Cerebellar cortex (tissue), 1 donor: ENCODE measurements at regions not wholly inside any gene's neighbourhood (a gene's known extent, or its start where the extent isn't known, plus 50 kb on each side); places are given as distances from the start of the nearest gene placed in this dataset.

Experiments
- DNase-seq: peaks from one replicate; pipeline ENCODE4 v3.0.0-alpha.2; 2015; ENCODE audit warnings: low spot score

- DNase-seq: no peak
Observed at GRCh38 chr18:39802648-39803229, 2152.3 kb upstream of the PIK3C3 start.

- DNase-seq: no peak
Observed at GRCh38 chr18:39801848-39802247, 2153.2 kb upstream of the PIK3C3 start.

GRCh38 chr18:39801010-39801409, 2154.0 kb upstream of the PIK3C3 start:
- DNase-seq: no peak

- no peak for DNase-seq
Observed at GRCh38 chr18:39799006-39799405, 2156.0 kb upstream of the PIK3C3 start.

GRCh38 chr18:39796393-39796792, 2158.6 kb upstream of the PIK3C3 start:
- DNase-seq: no peak

GRCh38 chr18:39795350-39795749, 2159.7 kb upstream of the PIK3C3 start:
- no peak for DNase-seq

- DNase-seq: no peak
Observed at GRCh38 chr18:39793609-39794008, 2161.4 kb upstream of the PIK3C3 start.

- DNase-seq: no peak
Observed at GRCh38 chr18:39788383-39788782, 2166.7 kb upstream of the PIK3C3 start.

- no peak for DNase-seq
Observed at GRCh38 chr18:39786477-39786876, 2168.6 kb upstream of the PIK3C3 start.

GRCh38 chr18:39784541-39784940, 2170.5 kb upstream of the PIK3C3 start:
- DNase-seq: no peak

- DNase-seq: peak; percentile 18
Observed at GRCh38 chr18:39781565-39781964, 2173.5 kb upstream of the PIK3C3 start.

GRCh38 chr18:39780774-39781173, 2174.3 kb upstream of the PIK3C3 start:
- no peak for DNase-seq

GRCh38 chr18:39779926-39780325, 2175.1 kb upstream of the PIK3C3 start:
- no peak for DNase-seq

GRCh38 chr18:39776766-39777165, 2178.3 kb upstream of the PIK3C3 start:
- DNase-seq: no peak

- no peak for DNase-seq
Observed at GRCh38 chr18:39774957-39775598, 2180.0 kb upstream of the PIK3C3 start.

GRCh38 chr18:39773646-39774045, 2181.4 kb upstream of the PIK3C3 start:
- DNase-seq: no peak

GRCh38 chr18:39772155-39772919, 2182.7 kb upstream of the PIK3C3 start:
- DNase-seq: no peak

- DNase-seq: no peak
Observed at GRCh38 chr18:39770399-39770798, 2184.6 kb upstream of the PIK3C3 start.

GRCh38 chr18:39764873-39765272, 2190.2 kb upstream of the PIK3C3 start:
- no peak for DNase-seq

GRCh38 chr18:39761273-39761672, 2193.8 kb upstream of the PIK3C3 start:
- DNase-seq: no peak

- no peak for DNase-seq
Observed at GRCh38 chr18:39759926-39760325, 2194.3 kb upstream of the CELF4 start.

- DNase-seq: no peak
Observed at GRCh38 chr18:39753178-39753577, 2187.6 kb upstream of the CELF4 start.

- no peak for DNase-seq
Observed at GRCh38 chr18:39752351-39752750, 2186.8 kb upstream of the CELF4 start.
